ENCODE measurements at regions not wholly inside any gene's neighbourhood (a gene's known extent, or its start where the extent isn't known, plus 50 kb on each side); places are given as distances from the start of the nearest gene placed in this dataset.

- no peak for DNase-seq (ENCODE audit: low read depth)
Observed at GRCh38 chr15:31473385-31474058, 146.9 kb downstream of the KLF13 start.

DNA sequence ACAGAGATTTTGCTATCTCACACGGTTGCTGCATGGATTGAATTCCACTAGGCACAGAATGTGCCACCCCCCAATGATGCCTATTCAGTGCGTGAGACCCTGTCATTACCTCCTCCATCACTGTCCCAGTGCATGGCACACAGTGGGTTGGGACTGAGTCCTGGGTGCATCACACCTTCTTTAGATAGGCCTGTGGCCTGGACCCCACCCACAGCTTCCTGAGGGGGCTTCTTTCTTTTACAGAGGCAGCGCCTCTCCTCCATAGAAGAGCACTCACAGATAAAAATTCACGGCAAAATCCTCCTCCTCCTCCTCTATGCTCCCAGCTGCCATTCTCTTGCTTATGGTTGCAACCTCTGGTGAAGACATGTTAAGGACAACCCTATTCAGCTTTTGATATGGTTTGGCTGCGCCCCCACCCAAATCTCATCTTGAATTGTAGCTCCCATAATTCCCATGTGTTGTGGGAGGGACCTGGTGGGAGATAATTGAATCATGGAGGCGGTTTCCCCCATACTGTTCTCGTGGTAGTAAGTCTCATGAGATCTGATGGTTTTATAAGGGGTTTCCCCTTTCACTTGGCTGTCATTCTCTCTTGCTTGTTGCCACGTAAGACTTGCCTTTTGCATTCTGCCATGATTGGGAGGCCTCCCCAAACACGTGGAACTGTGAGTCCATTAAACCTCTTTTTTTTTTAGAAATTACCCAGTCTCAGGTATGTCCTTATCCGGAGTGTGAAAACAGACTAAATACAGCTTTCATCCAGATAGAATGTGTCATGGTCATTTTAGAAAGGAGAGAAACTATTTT lies 147.6 kb downstream of the KLF13 start:
- no peak for DNase-seq (ENCODE audit: low read depth)

DNA sequence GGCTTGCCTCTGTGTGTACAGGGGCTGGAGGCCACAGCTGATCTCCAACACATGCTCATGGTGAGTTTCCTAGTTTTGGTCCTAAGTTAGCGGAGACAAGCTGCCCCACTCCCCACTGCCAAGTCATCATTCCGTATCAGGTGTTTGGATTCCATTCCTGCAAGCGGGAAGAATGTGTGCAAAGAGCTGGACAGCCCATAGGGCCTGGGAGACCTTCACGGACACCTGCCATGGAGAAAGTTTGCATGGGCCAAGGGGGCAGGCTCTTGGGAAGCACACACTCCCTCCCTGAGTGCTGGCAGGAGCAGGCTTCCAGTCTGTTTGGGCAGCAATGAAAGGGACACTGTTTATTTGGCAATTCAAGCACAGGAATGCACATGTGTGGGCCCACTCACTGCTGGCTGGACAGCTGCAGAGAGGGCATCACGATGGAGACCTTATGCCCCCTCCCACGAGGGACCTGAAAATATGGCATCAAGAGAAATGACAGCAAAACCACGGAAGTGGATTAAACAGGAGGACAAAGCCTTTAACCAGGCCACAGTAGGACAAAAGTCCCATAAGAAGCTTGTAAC lies 149.7 kb downstream of the KLF13 start:
- DNase-seq (ENCODE audit: low read depth): no peak

DNA sequence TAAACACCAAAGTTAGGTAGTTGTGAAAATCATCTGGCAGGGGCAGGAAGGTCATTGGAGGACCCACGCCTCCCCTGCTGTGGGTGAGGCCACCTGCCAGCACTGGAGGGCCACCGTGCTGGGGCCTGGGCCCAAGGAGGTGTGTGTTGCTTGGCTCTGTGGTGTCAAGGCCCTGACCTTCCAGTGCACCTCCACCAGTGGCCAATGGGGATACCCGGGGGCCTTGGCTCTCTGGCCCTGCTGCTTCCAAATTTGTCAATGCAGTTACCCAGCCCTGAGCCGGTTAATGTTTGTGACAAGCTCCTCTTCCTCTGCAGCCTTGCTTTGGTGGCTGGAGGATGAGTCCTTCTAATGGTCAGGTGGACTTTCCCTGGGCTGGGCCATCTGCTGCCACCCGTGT lies 150.2 kb downstream of the KLF13 start:
- DNase-seq (ENCODE audit: low read depth): no peak

DNA sequence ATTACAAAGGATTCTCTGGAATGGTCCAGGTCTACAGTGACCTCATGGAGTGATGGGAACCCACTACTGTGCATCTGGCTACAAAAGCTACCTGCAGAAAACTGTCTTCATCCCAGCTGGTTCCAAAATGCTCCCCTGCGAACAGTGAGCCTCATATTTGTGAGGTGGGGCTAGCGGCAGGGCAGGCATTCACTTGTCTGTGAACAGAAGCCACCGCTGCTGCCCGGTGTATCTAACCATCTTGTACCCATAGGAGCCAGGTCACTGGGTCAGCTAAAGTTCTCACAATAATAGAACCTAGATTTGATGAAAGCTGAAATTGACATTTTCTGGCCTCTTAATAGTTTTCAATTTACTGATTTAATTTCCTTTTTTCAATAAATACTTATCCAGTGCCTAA lies 150.7 kb downstream of the KLF13 start:
- DNase-seq (ENCODE audit: low read depth): no peak

- no peak for DNase-seq (ENCODE audit: low read depth)
Observed at GRCh38 chr15:31477851-31478701, 151.4 kb downstream of the KLF13 start.

DNA sequence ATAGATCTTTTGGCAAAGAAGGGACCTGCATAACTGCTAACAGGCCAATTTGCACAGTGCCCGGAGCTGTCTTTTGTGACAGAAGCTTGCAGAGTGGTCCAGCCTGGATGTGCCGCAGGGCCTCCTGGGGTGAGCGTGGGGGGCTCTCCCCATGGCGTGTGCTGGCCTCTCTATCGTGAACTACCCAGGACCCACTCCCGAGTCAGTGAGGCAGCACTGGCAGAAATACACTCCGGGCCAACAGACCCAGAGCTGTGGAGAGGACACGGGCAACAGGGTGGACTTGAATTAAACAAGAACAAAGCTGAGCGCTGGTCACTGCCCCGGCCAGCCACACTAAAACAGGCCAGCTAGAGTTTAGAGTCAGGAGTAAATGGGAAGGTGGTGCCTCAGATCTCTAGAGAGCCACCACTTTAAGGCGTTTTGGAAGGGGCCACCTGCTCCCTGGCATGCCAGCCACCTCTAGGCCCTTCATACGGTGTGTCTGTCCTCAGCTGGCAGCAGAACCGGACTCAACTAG lies 152.1 kb downstream of the KLF13 start:
- no peak for DNase-seq (ENCODE audit: low read depth)

DNA sequence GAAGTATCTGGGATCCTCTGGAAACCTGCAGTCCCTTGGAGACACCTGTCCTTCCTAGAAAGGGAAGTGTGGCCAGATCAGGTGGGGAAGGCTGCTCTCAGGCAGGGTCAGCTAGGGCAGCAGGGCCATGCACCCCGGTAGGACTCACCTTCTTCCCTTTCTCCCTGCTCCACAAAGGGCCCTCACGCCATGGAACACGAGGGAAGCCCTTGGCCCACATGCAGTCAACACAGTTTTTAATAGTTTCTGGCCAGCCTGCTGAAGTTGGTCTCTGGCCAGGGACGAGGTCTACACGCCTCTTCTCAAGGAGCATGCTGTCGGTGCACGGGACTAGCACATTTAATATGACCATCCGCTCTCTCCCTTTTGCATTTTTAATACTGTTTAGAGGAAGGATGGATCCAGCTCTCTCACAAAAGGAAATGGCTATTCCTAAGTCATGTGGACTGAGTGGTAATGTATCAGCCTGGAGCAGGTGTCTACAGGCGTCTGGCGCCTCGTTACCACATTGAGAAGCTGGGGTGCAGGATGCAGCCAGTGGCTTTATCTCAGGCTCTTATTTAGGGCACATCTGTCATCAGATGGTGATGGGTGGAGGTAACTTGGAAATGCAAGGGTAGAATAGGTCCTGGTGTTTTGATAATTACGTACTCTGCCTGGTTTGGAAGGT lies 153.9 kb downstream of the KLF13 start:
- no peak for DNase-seq (ENCODE audit: low read depth)

- DNase-seq (ENCODE audit: low read depth): no peak
Observed at GRCh38 chr15:31481142-31481541, 154.5 kb downstream of the KLF13 start.

DNA sequence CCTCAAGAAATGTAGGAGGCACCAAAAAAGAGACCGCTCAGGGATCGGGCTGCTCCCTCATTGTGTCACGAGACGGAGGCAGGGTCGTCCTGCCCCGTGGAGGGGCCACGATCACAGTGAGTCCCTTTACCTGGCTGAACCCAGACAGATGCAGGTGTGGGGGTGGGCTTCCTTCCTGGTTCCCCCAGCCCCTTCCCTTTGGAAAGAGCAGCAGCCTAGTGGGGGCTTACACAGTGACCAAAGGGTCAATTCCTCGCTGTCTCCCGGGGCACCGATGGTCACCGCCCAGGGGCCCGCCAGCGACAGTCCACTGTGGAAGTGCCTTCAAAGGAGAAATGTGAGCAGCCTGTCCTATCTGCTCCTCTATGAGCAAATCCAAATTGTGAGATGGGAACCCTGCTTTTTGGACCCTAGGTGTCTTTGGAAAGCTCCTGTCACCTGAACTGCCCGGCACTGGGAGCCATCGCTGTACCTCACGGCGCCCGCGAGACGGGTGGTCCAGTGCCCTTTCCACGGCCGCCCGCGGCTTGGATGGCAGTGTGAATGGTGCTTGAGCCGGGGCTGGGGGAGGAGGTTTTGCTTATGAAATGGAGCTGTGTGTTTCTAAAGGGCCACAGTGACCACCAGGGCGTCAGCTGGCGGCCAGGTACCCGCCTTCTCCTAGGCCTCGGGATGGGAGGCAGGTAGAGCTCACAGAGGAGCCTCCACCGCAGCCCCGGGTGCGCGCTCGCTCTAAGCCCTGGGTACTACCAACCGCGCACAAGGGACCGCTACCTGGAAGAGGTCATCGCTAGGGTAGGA lies 155.7 kb downstream of the KLF13 start:
- DNase-seq (ENCODE audit: low read depth): no peak

GRCh38 chr15:31483053-31483985 lies 156.7 kb downstream of the KLF13 start:
- no peak for DNase-seq (ENCODE audit: low read depth)

DNA sequence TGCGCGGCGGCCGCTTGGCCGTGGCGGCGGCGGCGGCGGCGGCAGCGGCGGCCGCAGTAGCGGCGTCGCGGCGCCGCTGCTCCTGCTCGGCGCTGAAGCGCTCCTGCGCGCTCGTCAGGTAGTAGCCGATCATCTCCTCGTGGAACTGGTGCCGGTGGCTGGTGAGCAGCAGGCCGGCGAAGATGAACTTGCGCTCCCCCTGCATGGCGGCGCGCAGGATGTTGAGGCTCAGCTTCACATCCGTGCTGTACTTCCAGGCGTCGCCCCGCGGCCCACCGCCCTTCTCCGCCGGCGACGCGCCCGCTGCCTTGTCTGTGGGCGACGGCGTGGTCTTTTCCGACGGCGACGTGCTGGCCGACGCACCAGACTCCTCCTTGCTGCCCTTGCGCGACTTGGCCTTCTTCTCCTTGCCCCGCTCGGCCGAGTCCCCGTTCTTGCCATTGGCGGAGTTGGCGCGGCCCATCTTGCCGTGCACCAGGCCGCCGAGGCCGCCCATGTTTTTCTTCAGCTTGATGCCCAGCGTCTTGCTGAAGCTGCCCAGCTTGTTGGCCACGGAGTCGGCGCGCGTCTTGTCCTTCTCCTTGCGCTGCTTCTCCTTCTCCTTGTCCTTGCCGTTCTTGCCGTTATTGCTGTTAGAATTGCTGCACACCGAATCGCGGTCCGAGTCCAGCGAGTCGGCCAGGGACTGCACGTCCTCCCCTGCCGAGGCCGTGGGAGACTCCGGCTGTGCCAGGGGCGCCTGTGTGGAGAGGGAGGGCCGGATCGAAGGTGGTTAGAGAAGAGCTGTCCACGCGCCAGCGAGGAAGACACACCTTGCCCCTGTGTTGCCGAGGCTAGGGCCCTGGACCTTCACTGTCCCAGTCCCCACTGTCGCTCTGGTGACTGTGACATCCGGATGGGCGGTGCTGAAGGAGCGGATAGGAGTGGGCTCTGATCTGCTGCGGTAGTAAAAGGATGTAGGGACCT lies 157.6 kb downstream of the KLF13 start:
- no peak for DNase-seq (ENCODE audit: low read depth)

- DNase-seq (ENCODE audit: low read depth): no peak
Observed at GRCh38 chr15:31484986-31485385, 158.4 kb downstream of the KLF13 start.

DNA sequence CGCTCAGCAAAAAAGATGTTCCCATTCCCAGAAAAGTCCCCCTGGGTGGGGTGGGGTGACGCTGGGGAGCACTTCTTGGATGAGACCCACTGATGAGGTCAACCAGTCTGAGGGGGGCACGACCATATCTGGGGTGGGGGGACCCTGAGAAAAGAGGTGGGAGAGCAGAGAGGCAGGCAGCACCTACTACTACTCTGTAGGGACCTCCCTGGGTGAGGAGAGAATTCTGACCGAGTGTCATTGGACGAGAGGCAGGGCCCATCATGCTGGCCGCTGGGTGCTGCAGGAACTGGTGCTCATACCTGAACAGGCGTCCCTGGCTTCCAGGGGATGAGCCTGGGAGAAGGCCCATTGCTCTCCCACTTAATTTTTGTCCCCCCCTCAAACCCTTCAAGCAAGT lies 158.8 kb downstream of the KLF13 start:
- DNase-seq (ENCODE audit: low read depth): no peak

GRCh38 chr15:31485911-31486461 lies 159.4 kb downstream of the KLF13 start:
- DNase-seq (ENCODE audit: low read depth): no peak

- no peak for DNase-seq (ENCODE audit: low read depth)
Observed at GRCh38 chr15:31486506-31486905, 159.9 kb downstream of the KLF13 start.

- no peak for DNase-seq (ENCODE audit: low read depth)
Observed at GRCh38 chr15:31486906-31487695, 160.5 kb downstream of the KLF13 start.

Data from GM04504 (cell line).